Spleen (tissue), 7 donors: ENCODE measurements at regions not wholly inside any gene's neighbourhood (a gene's known extent, or its start where the extent isn't known, plus 50 kb on each side); places are given as distances from the start of the nearest gene placed in this dataset.

Experiments
- POLR2A ChIP-seq, 3 donors: fragments of 450-650 bp; IDR thresholded peaks; one replicate each; pipeline ENCODE4 v1.5.1; 2017; ENCODE audit warnings: antibody characterized with exemption in 3 of 3, mild to moderate bottlenecking in 1 of 3
- POLR2AphosphoS5 ChIP-seq, 3 donors: sonication (generic); formaldehyde crosslinking; IDR thresholded peaks; one replicate each; pipeline ENCODE4 v1.5.1; 2017; ENCODE audit warnings: antibody characterized with exemption in 3 of 3
- TF ChIP-seq, protein P1 (sequence below), 11 experiments: fragments of 200-600 bp in 7 of 11; fragments of 450-650 bp in 4 of 11; sonication (generic) in 4 of 11; IDR thresholded peaks in 8 of 11; conservative IDR thresholded peaks in 3 of 11; 1 replicate in 7 of 11; 2 replicates in 4 of 11; pipeline versions ENCODE4 v1.4.0 to v1.8.0; 2016 to 2021; ENCODE audit warnings: antibody characterized with exemption in 11 of 11, inconsistent platforms in 4 of 11, mild to moderate bottlenecking in 1 of 11
- donor health status: DM: no; HTN: no; CAD: no; lungs with moderate emphysema.
- donor health status: DM: no; HTN: no; CAD: no.
- donor health status: DM: no; HTN: no; CAD: no.

DNA sequence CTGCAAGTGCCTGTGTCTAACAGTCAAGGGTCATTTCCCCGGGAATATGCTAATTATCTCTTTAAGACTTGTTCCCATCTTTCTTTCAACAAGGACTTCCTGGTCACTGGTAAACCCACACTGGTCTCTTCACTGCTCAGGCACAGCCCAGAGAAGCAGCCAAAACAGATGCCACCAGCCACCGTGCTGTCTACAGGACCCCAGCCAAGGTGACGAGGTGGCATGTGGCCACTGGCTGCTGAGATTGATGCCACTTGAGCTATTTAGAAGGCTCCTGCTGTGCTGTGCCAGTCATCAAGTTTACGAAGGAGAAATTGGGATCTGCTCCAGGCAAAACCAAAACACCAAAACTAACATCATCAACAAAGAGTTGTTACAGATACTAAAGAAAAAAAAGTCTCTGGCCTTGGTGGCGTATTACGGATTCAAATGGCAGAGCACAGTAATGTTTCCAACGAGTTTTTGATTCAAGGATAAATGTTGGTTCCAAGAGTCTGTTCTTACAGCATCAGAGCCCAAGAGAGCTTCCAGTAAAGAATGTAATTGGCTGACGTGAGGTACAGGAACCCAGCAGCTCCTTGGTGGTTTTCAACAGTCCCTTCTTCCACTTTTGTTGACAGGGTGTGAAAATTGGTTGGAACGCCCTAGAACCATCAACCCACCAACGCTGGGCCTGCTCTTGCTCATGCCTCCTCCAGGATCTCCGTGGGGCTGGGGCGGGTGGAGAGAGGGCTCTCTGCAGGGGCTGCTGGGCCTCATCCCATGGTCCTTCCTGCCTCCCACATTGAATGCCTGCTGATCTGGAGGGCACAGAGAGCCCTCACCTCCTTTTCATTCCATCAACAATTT is 63.7 kb upstream of the ZCCHC2 start:
- TF ChIP-seq, protein P1, sequence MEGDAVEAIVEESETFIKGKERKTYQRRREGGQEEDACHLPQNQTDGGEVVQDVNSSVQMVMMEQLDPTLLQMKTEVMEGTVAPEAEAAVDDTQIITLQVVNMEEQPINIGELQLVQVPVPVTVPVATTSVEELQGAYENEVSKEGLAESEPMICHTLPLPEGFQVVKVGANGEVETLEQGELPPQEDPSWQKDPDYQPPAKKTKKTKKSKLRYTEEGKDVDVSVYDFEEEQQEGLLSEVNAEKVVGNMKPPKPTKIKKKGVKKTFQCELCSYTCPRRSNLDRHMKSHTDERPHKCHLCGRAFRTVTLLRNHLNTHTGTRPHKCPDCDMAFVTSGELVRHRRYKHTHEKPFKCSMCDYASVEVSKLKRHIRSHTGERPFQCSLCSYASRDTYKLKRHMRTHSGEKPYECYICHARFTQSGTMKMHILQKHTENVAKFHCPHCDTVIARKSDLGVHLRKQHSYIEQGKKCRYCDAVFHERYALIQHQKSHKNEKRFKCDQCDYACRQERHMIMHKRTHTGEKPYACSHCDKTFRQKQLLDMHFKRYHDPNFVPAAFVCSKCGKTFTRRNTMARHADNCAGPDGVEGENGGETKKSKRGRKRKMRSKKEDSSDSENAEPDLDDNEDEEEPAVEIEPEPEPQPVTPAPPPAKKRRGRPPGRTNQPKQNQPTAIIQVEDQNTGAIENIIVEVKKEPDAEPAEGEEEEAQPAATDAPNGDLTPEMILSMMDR (IDR thresholded peaks at IDR 0.05 in 8 of 11, conservative IDR thresholded peaks at IDR 0.05 in 3 of 11) = no peak
- TF ChIP-seq POLR2AphosphoS5 (IDR thresholded peaks at IDR 0.05) (no peak), POLR2A (IDR thresholded peaks at IDR 0.05) (no peak)
